Astrocyte (in vitro differentiated cells and primary cell): ENCODE measurements at regions not wholly inside any gene's neighbourhood (a gene's known extent, or its start where the extent isn't known, plus 50 kb on each side); places are given as distances from the start of the nearest gene placed in this dataset.

Experiments
- DNase-seq: peaks from one replicate; pipeline ENCODE4 v3.0.0-alpha.2; 2010; ENCODE audit warnings: low read depth
- FAIRE-seq: peaks from 2 replicates; lab custom pipeline; 2011; peaks lifted over from hg19 to GRCh38; lab: Jason Lieb, UNC
- H2AFZ ChIP-seq: 2 replicates; pipeline ENCODE4 v1.6.0; 2012; ENCODE audit warnings: low read depth, low read length, inconsistent platforms
- H3K27ac ChIP-seq: 2 replicates; pipeline ENCODE4 v1.5.1; 2011; ENCODE audit warnings: low read depth, low read length, inconsistent platforms
- H3K27me3 ChIP-seq: 2 replicates; pipeline ENCODE4 v1.6.0; 2011; ENCODE audit warnings: low read length, inconsistent platforms; ENCODE audit not compliant: insufficient read depth
- H3K36me3 ChIP-seq: 2 replicates; pipeline ENCODE4 v1.5.1; 2011; ENCODE audit warnings: low read length, inconsistent platforms; ENCODE audit not compliant: insufficient read depth
- H3K4me1 ChIP-seq: 2 replicates; pipeline ENCODE4 v1.5.1; 2011; ENCODE audit warnings: low read length, inconsistent platforms; ENCODE audit not compliant: insufficient read depth
- H3K4me2 ChIP-seq: 2 replicates; pipeline ENCODE4 v1.6.0; 2012; ENCODE audit warnings: low read length, inconsistent platforms
- H3K4me3 ChIP-seq: 2 replicates; pipeline ENCODE4 v1.5.1; 2011; ENCODE audit warnings: low read depth, mild to moderate bottlenecking, low read length, inconsistent platforms; ENCODE audit not compliant: insufficient read depth
- H3K79me2 ChIP-seq: 2 replicates; pipeline ENCODE4 v1.6.0; 2012; ENCODE audit warnings: mild to moderate bottlenecking, low read length, inconsistent platforms; ENCODE audit not compliant: insufficient read depth
- H3K9ac ChIP-seq: 2 replicates; pipeline ENCODE4 v1.6.0; 2012; ENCODE audit warnings: mild to moderate bottlenecking, low read length, inconsistent platforms
- H3K9me3 ChIP-seq: 2 replicates; pipeline ENCODE4 v1.5.1; 2012; ENCODE audit warnings: low read depth, mild to moderate bottlenecking, low read length, inconsistent platforms; ENCODE audit not compliant: insufficient read depth
- H4K20me1 ChIP-seq: 2 replicates; pipeline ENCODE4 v1.6.0; 2012; ENCODE audit warnings: low read length, inconsistent platforms; ENCODE audit not compliant: insufficient read depth
- H3K27ac Mint-ChIP-seq: one replicate; pipeline ENCODE4 v1.8.0; 2021; ENCODE audit warnings: mild to moderate bottlenecking, mixed read lengths; ENCODE audit not compliant: unreplicated experiment
- H3K27me3 Mint-ChIP-seq: one replicate; pipeline ENCODE4 v1.8.0; 2021; ENCODE audit warnings: low read depth, mixed read lengths; ENCODE audit not compliant: unreplicated experiment
- H3K36me3 Mint-ChIP-seq: one replicate; pipeline ENCODE4 v1.8.0; 2021; ENCODE audit warnings: low read depth, mixed read lengths; ENCODE audit not compliant: unreplicated experiment
- H3K4me1 Mint-ChIP-seq: one replicate; pipeline ENCODE4 v1.8.0; 2021; ENCODE audit warnings: low read depth, mixed read lengths; ENCODE audit not compliant: unreplicated experiment
- H3K4me3 Mint-ChIP-seq: one replicate; pipeline ENCODE4 v1.8.0; 2021; ENCODE audit warnings: mild to moderate bottlenecking, moderate library complexity, mixed read lengths; ENCODE audit not compliant: unreplicated experiment
- H3K9me3 Mint-ChIP-seq: one replicate; pipeline ENCODE4 v1.8.0; 2021; ENCODE audit warnings: mild to moderate bottlenecking, mixed read lengths; ENCODE audit not compliant: unreplicated experiment
- CTCF ChIP-seq: IDR thresholded peaks from 2 replicates; pipeline ENCODE4 v1.5.1; 2011; ENCODE audit warnings: low read depth, mild to moderate bottlenecking, inconsistent platforms, low read length, moderate library complexity; ENCODE audit not compliant: insufficient read depth
- EZH2 ChIP-seq: IDR thresholded peaks from 2 replicates; pipeline ENCODE4 v1.6.1; 2012; ENCODE audit warnings: mild to moderate bottlenecking, low read length, inconsistent platforms; ENCODE audit not compliant: insufficient read depth

- Histone ChIP-seq H3K27me3 (no peaks in the 10 kb centered on the region), H3K4me1 (no peaks in the 10 kb centered on the region), H4K20me1 (no peaks in the 10 kb centered on the region), H3K4me2 (no peak overlapping the region), H3K9me3 (no peaks in the 10 kb centered on the region), H2AFZ (no peak overlapping the region), H3K36me3 (no peaks in the 10 kb centered on the region), H3K9ac (no peak overlapping the region), H3K79me2 (no peaks in the 10 kb centered on the region), H3K27ac (no peak overlapping the region), H3K4me3 (no peak overlapping the region)
- TF ChIP-seq CTCF (no peak), EZH2 (no peak)
- Mint-ChIP-seq H3K36me3 (no peaks in the 10 kb centered on the region), H3K4me3 (no peak overlapping the region), H3K27ac (no peak overlapping the region), H3K4me1 (peaks cover 23% of the 10 kb centered on the region), H3K9me3 (no peaks in the 10 kb centered on the region), H3K27me3 (no peaks in the 10 kb centered on the region)
- FAIRE-seq: no peak
- no peak for DNase-seq
Measured at GRCh38 chr1:68796888-68797287, 300.0 kb upstream of the DEPDC1 start.

GRCh38 chr1:68798071-68798470 is 301.2 kb upstream of the DEPDC1 start:
- H3K27ac Mint-ChIP-seq: no peak overlapping the region

More at GRCh38 chr1:68798071-68798470, 301.2 kb upstream of the DEPDC1 start:
- FAIRE-seq: no peak
- Mint-ChIP-seq H3K4me1 (peaks cover 23% of the 10 kb centered on the region), H3K36me3 (no peaks in the 10 kb centered on the region), H3K9me3 (no peaks in the 10 kb centered on the region), H3K4me3 (no peak overlapping the region), H3K27me3 (no peaks in the 10 kb centered on the region)
- no peaks in the 10 kb centered on the region for H3K4me1 ChIP-seq
- DNase-seq: no peak
- H3K9me3 ChIP-seq: no peaks in the 10 kb centered on the region
- H2AFZ ChIP-seq: no peak overlapping the region
- no peak overlapping the region for H3K4me2 ChIP-seq
- no peak overlapping the region for H3K27ac ChIP-seq
- no peak for TF ChIP-seq EZH2
- no peak for TF ChIP-seq CTCF
- H3K4me3 ChIP-seq: no peak overlapping the region
- H3K27me3 ChIP-seq: no peaks in the 10 kb centered on the region
- no peaks in the 10 kb centered on the region for H3K36me3 ChIP-seq
- H4K20me1 ChIP-seq: no peaks in the 10 kb centered on the region
- H3K79me2 ChIP-seq: no peaks in the 10 kb centered on the region
- H3K9ac ChIP-seq: no peak overlapping the region
